ENCODE measurements at regions not wholly inside any gene's neighbourhood (a gene's known extent, or its start where the extent isn't known, plus 50 kb on each side); places are given as distances from the start of the nearest gene placed in this dataset.
"Not testable (repeated sequence)": the region's sequence is repeated elsewhere in the genome, so short reads cannot be mapped to it uniquely, and the experiment has no call there.

DNA sequence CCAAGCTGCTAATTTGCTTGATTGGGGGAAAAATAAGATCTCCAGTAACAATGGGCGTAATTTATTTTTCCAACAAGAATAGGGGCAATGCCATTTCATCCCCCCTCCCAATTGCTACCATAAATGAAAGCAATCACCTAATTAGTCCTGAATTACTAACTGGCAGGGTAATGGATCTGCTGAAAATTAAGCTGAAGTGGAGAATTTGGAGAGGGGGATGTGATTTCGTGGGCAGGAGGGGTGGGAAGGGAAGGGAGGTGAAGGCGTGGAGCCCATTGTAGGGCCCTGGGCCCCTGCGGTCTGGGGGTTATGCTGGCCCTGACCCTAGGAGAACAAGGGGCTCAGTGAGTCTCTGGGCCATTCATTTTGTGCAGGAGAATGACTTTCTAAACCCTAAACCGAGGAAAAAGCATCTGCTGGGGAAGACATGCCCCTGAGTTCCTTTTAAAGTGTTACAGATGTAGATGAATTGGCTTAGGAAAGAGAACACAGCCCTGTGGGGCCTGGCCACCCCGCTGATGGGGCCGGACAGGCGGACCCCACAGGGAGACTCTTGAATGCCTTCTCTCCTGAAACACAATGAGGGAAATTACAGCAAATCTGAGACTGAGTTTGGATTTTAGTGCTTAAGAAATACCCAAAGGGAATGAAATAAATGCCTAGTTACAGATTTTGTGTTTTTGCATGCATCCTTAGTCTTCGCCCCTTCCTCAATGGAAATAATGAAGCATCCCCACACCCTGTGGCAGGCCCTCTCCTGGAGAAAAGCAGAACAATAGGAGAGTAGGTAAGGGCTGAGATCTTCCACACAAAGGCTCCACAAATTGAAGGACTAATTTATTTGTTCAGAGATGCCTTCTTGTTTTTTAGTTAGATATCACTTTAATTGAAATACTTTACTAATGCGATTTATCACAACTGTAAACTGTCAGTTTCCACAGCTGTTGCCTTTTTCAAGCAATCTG, 143.2 kb downstream of the PSAT1 start:
- peaks cover 3% of the 10 kb centered on the region for H3K27me3 Mint-ChIP-seq (ENCODE audit: unreplicated experiment)

DNA sequence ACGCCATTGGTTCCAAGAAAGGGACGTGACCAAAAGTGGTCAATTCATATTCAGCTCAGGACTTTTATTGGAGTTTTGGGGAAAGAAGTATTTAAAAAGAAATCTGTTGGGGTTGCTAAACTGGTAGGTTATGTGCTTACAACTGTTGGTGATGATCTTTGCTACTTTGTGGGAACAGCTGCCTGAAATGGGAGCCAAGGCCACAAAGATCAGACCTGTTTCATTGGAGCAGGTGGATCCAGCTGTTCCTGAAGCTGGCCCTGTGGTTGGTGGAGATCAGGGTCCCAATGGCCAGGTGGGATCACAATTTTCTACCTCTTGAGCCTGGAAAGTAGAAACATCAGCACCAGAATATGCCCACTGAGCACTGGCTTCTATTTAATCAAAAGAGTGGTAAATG, 144.5 kb downstream of the PSAT1 start:
- TF ChIP-seq, protein P1, sequence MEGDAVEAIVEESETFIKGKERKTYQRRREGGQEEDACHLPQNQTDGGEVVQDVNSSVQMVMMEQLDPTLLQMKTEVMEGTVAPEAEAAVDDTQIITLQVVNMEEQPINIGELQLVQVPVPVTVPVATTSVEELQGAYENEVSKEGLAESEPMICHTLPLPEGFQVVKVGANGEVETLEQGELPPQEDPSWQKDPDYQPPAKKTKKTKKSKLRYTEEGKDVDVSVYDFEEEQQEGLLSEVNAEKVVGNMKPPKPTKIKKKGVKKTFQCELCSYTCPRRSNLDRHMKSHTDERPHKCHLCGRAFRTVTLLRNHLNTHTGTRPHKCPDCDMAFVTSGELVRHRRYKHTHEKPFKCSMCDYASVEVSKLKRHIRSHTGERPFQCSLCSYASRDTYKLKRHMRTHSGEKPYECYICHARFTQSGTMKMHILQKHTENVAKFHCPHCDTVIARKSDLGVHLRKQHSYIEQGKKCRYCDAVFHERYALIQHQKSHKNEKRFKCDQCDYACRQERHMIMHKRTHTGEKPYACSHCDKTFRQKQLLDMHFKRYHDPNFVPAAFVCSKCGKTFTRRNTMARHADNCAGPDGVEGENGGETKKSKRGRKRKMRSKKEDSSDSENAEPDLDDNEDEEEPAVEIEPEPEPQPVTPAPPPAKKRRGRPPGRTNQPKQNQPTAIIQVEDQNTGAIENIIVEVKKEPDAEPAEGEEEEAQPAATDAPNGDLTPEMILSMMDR (IDR thresholded peaks at IDR 0.05; ENCODE audit: unreplicated experiment): no peak
- DNase-seq (ENCODE audit: low spot score): no peak
- no peaks in the 10 kb centered on the region for H3K9me3 Mint-ChIP-seq (ENCODE audit: unreplicated experiment)
- peaks cover 3% of the 10 kb centered on the region for H3K27me3 Mint-ChIP-seq (ENCODE audit: unreplicated experiment)
- H3K36me3 Mint-ChIP-seq (ENCODE audit: low read depth, unreplicated experiment): peaks cover 6% of the 10 kb centered on the region
- no peak overlapping the region for H3K4me3 Mint-ChIP-seq (ENCODE audit: unreplicated experiment)
- H3K4me1 Mint-ChIP-seq (ENCODE audit: unreplicated experiment): peaks cover 7% of the 10 kb centered on the region
- H3K27ac Mint-ChIP-seq (ENCODE audit: unreplicated experiment): no peak overlapping the region

More for the DNA sequence above, 143.2 kb downstream of the PSAT1 start:
- Mint-ChIP-seq H3K4me3 (ENCODE audit: unreplicated experiment) (no peak overlapping the region), H3K9me3 (ENCODE audit: unreplicated experiment) (no peaks in the 10 kb centered on the region), H3K27ac (ENCODE audit: unreplicated experiment) (no peak overlapping the region), H3K4me1 (ENCODE audit: unreplicated experiment) (peaks cover 7% of the 10 kb centered on the region), H3K36me3 (ENCODE audit: low read depth, unreplicated experiment) (peaks cover 3% of the 10 kb centered on the region)
- TF ChIP-seq, protein P1 (IDR thresholded peaks at IDR 0.05; ENCODE audit: unreplicated experiment): no peak
- DNase-seq (ENCODE audit: low spot score): no peak

DNA sequence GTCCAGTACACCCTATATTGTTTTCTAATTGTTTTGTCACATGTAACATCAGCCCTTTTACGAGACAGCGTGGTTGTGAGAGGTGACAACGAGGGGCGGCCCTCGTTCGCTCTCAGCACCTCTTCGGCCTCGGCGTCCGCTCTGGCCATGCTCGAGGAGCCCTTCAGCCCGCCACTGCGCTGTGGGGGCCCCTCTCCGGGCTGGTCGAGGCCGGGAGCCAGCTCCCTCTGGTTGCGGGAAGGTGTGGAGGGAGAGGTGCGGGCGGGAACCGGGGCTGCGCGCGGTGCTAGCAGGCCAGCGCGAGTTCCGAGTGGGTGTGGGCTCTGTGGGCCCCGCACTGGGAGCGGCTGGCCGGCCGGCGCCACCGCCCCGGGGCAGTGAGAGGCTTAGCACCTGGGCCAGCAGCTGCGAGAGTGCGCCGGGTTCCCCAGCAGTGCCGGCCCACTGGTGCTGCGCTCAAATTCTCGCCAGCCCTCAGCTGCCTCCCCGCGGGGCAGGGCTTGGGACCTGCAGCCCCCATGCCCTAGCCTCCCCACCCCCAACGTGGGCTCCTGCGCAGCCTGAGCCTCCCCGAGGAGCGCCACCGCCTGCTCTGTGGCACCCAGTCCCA, 145.0 kb downstream of the PSAT1 start:
- H3K36me3 Mint-ChIP-seq (ENCODE audit: low read depth, unreplicated experiment): peaks cover 6% of the 10 kb centered on the region
- DNase-seq (ENCODE audit: low spot score): no peak
- no peaks in the 10 kb centered on the region for H3K9me3 Mint-ChIP-seq (ENCODE audit: unreplicated experiment)
- H3K27me3 Mint-ChIP-seq (ENCODE audit: unreplicated experiment): peaks cover 3% of the 10 kb centered on the region
- peaks cover 10% of the 10 kb centered on the region for H3K4me1 Mint-ChIP-seq (ENCODE audit: unreplicated experiment)
- H3K27ac Mint-ChIP-seq (ENCODE audit: unreplicated experiment): no peak overlapping the region
- H3K4me3 Mint-ChIP-seq (ENCODE audit: unreplicated experiment): no peak overlapping the region
- TF ChIP-seq, protein P1 (IDR thresholded peaks at IDR 0.05; ENCODE audit: unreplicated experiment): no peak

DNA sequence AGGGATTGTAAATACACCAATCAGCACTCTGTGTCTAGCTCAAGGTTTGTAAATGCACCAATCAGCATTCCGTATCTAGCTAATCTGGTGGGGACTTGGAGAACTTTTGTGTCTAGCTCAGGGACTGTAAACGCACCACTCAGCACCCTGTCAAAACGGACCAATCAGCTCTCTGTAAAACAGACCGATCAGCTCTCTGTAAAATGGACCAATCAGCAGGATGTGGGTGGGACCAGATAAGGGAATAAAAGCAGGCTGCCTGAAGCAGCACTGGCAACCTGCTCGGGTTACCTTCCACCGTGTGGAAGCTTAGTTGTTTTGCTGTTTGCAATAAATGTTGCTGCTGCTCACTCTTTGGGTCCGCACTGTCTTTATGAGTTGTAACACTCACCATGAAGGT, 145.7 kb downstream of the PSAT1 start:
- H3K36me3 Mint-ChIP-seq (ENCODE audit: low read depth, unreplicated experiment): not testable (repeated sequence)
- peaks cover 12% of the 10 kb centered on the region for H3K4me1 Mint-ChIP-seq (ENCODE audit: unreplicated experiment)

DNA sequence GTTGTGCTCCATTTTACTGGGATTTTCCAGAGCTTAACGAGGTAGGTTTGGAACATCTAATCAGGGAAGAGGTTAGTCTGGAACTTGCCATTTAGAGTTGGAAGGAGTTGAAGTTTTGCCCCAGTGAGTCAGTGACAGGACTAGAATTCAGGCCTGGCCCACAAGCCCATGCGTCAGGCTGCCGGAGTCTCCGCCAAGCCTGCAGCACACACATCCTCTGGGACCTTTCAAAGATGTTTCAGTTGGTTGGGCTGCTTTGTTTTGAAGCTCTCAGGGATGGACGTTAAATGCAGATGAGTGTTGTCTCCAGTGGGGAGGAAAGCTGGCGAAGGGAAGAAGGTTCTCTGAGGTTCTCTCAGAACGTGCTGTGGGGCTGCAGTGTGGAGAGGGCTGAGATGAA, 147.0 kb downstream of the PSAT1 start:
- Mint-ChIP-seq H3K36me3 (ENCODE audit: low read depth, unreplicated experiment) (peaks cover 6% of the 10 kb centered on the region), H3K27me3 (ENCODE audit: unreplicated experiment) (peaks cover 3% of the 10 kb centered on the region), H3K4me3 (ENCODE audit: unreplicated experiment) (no peak overlapping the region), H3K9me3 (ENCODE audit: unreplicated experiment) (no peaks in the 10 kb centered on the region), H3K4me1 (ENCODE audit: unreplicated experiment) (peaks cover 10% of the 10 kb centered on the region), H3K27ac (ENCODE audit: unreplicated experiment) (no peak overlapping the region)
- no peak for DNase-seq (ENCODE audit: low spot score)
- TF ChIP-seq, protein P1 (IDR thresholded peaks at IDR 0.05; ENCODE audit: unreplicated experiment): no peak

More for the DNA sequence above, 145.7 kb downstream of the PSAT1 start:
- H3K27ac Mint-ChIP-seq (ENCODE audit: unreplicated experiment); H3K9me3 Mint-ChIP-seq (ENCODE audit: unreplicated experiment); H3K4me3 Mint-ChIP-seq (ENCODE audit: unreplicated experiment); DNase-seq (ENCODE audit: low spot score); H3K27me3 Mint-ChIP-seq (ENCODE audit: unreplicated experiment): not testable (repeated sequence)
